ENCODE measurements at regions not wholly inside any gene's neighbourhood (a gene's known extent, or its start where the extent isn't known, plus 50 kb on each side); places are given as distances from the start of the nearest gene placed in this dataset.

- RAD21 ChIA-PET (ENCODE audit: low non-redundant PET in 1 of 2, low total read pairs in 2 of 2, uncharacterized antibody in 2 of 2, unreplicated experiment in 2 of 2) = no interaction called here
Measured at GRCh38 chr13:73146707-73147106, 87.9 kb downstream of the KLF5 start.

More at GRCh38 chr13:73146707-73147106, 87.9 kb downstream of the KLF5 start:
- no peaks in the 10 kb centered on the region for H3K9me3 ChIP-seq (ENCODE audit: control insufficient read depth in 1 of 2, insufficient read depth in 1 of 2, low read depth in 1 of 2, low read length in 2 of 2)
- no TSS peak for BruUV-seq (replicated peaks)
- H3K36me3 ChIP-seq (ENCODE audit: control insufficient read depth in 1 of 2, insufficient read depth in 2 of 2, low read length in 2 of 2) = no peaks in the 10 kb centered on the region
- H3K4me2 ChIP-seq (ENCODE audit: low read length) = no peak overlapping the region
- H3K9ac ChIP-seq (ENCODE audit: low read length) = no peak overlapping the region
- no peak overlapping the region for H3K4me3 ChIP-seq (replicated peaks in 1 of 2; ENCODE audit: low read depth in 1 of 2, low read length in 2 of 2)
- H3K27me3 ChIP-seq (ENCODE audit: insufficient read depth, low read length) = no peaks in the 10 kb centered on the region
- H2AFZ ChIP-seq (ENCODE audit: low read depth, low read length, poor library complexity, severe bottlenecking) = no peak overlapping the region
- H3K9me2 ChIP-seq (ENCODE audit: insufficient read depth) = no peaks in the 10 kb centered on the region
- no peak for TF ChIP-seq REST (IDR thresholded peaks at IDR 0.05; ENCODE audit: low read depth)
- TF ChIP-seq EZH2 (IDR thresholded peaks at IDR 0.05) = no peak
- no peak for TF ChIP-seq POLR2A (IDR thresholded peaks at IDR 0.05; ENCODE audit: borderline replicate concordance, extremely low read depth, insufficient read depth, insufficient read length)
- TF ChIP-seq CBX3 (IDR thresholded peaks at IDR 0.05; ENCODE audit: low read depth) = no peak
- no peak for TF ChIP-seq YY1 (IDR thresholded peaks at IDR 0.05; ENCODE audit: extremely low read depth, insufficient replicate concordance, low read depth, low read length)
- TF ChIP-seq SRF (IDR thresholded peaks at IDR 0.05; ENCODE audit: low read depth) = no peak
- TF ChIP-seq POLR2AphosphoS5 (IDR thresholded peaks at IDR 0.05; ENCODE audit: low read depth, low read length) = no peak
- TF ChIP-seq SIN3A (IDR thresholded peaks at IDR 0.05; ENCODE audit: low read depth) = no peak
- TF ChIP-seq ZBTB33 (IDR thresholded peaks at IDR 0.05; ENCODE audit: extremely low read depth, insufficient replicate concordance, low read length) = no peak
- TF ChIP-seq ELF1 (IDR thresholded peaks at IDR 0.05; ENCODE audit: borderline replicate concordance, low read depth) = no peak
- no peak for TF ChIP-seq CTCF (IDR thresholded peaks at IDR 0.05 in 2 of 3, conservative IDR thresholded peaks at IDR 0.05 in 1 of 3; ENCODE audit: borderline replicate concordance in 1 of 3, insufficient read depth in 1 of 3, low read depth in 2 of 3, low read length in 2 of 3)
- TF ChIP-seq JUND (IDR thresholded peaks at IDR 0.05) = no peak
- no peak for TF ChIP-seq SP1 (IDR thresholded peaks at IDR 0.05; ENCODE audit: low read depth)
- no peak for TF ChIP-seq EZH2phosphoT487 (IDR thresholded peaks at IDR 0.05; ENCODE audit: borderline replicate concordance)
- no peak for TF ChIP-seq ZNF274 (IDR thresholded peaks at IDR 0.05; ENCODE audit: low read depth, low read length)
- no peak for TF ChIP-seq TCF7L2 (IDR thresholded peaks at IDR 0.05; ENCODE audit: borderline replicate concordance, extremely low read depth, insufficient read depth, insufficient read length)
- TF ChIP-seq RAD21 (IDR thresholded peaks at IDR 0.05; ENCODE audit: low read depth) = no peak
- no peak for TF ChIP-seq ZFX (IDR thresholded peaks at IDR 0.05)
- DNase-seq (ENCODE audit: low read depth, low spot score) (no peak), ATAC-seq (no peak)
- no peaks in the 10 kb centered on the region for H4K20me1 ChIP-seq (ENCODE audit: insufficient read depth)
- H3K79me2 ChIP-seq (ENCODE audit: insufficient read depth, low read length) = no peaks in the 10 kb centered on the region
- H3K4me1 ChIP-seq (ENCODE audit: control insufficient read depth in 1 of 2, insufficient read depth in 2 of 2, low read length in 2 of 2) = peaks cover 0 to under 1% of the 10 kb centered on the region in 2 experiments; a peak in 1 of 4 replicates
- intact Hi-C loops (cut with micrococcal nuclease) = no loop called here
- ChIA-PET POLR2A (no interaction called here), CTCF (no interaction called here)
- H3K27ac ChIP-seq (ENCODE audit: low read depth, low read length) = no peak overlapping the region

All from HCT116 (cell line).